Endothelial cell (in vitro differentiated cells): ENCODE measurements at regions not wholly inside any gene's neighbourhood (a gene's known extent, or its start where the extent isn't known, plus 50 kb on each side); places are given as distances from the start of the nearest gene placed in this dataset.

ENCODE experiments used
- DNase-seq: peaks from one replicate; pipeline ENCODE4 v3.0.0; 2021; ENCODE audit warnings: low spot score
- H3K27ac Mint-ChIP-seq: one replicate; pipeline ENCODE4 v1.8.0; 2021; ENCODE audit warnings: mixed read lengths, inconsistent platforms; ENCODE audit not compliant: unreplicated experiment
- H3K27me3 Mint-ChIP-seq: one replicate; pipeline ENCODE4 v1.8.0; 2021; ENCODE audit warnings: mild to moderate bottlenecking, moderate library complexity, mixed read lengths, inconsistent platforms; ENCODE audit not compliant: unreplicated experiment
- H3K36me3 Mint-ChIP-seq: one replicate; pipeline ENCODE4 v1.8.0; 2021; ENCODE audit warnings: mild to moderate bottlenecking, low read depth, mixed read lengths, inconsistent platforms; ENCODE audit not compliant: unreplicated experiment
- H3K4me1 Mint-ChIP-seq: one replicate; pipeline ENCODE4 v1.8.0; 2021; ENCODE audit warnings: mild to moderate bottlenecking, mixed read lengths, inconsistent platforms; ENCODE audit not compliant: unreplicated experiment
- H3K4me3 Mint-ChIP-seq: one replicate; pipeline ENCODE4 v1.8.0; 2021; ENCODE audit warnings: mild to moderate bottlenecking, mixed read lengths, inconsistent platforms; ENCODE audit not compliant: unreplicated experiment
- H3K9me3 Mint-ChIP-seq: one replicate; pipeline ENCODE4 v1.8.0; 2021; ENCODE audit warnings: mixed read lengths, inconsistent platforms; ENCODE audit not compliant: unreplicated experiment
- TF ChIP-seq, protein P1 (sequence below): fragments of 200-600 bp; sonication (generic); IDR thresholded peaks from one replicate; pipeline ENCODE4 v1.5.0; 2021; ENCODE audit warnings: antibody characterized with exemption; ENCODE audit not compliant: unreplicated experiment

DNA sequence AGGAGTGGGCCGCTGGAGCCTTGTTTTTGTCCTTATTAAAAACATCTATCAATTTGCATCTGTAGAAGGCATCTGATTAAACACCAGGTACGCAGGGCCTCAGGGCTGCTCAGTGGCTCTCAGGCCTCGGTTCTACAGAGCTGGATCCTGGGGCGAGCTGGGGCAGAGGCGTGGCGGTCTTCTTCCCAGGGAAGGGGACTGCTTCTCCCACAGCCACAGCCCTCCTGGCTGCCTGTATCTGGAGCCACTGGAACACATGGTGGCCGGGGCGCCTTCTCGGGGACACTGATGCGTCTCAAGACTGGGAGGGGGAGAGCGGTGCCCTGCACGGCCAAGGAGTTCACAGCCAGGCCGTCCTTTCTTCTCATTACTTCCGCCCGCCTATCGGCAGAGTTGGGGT is 1178.2 kb downstream of the BRD1 start:
- DNase-seq: no peak
- no peak overlapping the region for H3K27ac Mint-ChIP-seq
- TF ChIP-seq, protein P1, sequence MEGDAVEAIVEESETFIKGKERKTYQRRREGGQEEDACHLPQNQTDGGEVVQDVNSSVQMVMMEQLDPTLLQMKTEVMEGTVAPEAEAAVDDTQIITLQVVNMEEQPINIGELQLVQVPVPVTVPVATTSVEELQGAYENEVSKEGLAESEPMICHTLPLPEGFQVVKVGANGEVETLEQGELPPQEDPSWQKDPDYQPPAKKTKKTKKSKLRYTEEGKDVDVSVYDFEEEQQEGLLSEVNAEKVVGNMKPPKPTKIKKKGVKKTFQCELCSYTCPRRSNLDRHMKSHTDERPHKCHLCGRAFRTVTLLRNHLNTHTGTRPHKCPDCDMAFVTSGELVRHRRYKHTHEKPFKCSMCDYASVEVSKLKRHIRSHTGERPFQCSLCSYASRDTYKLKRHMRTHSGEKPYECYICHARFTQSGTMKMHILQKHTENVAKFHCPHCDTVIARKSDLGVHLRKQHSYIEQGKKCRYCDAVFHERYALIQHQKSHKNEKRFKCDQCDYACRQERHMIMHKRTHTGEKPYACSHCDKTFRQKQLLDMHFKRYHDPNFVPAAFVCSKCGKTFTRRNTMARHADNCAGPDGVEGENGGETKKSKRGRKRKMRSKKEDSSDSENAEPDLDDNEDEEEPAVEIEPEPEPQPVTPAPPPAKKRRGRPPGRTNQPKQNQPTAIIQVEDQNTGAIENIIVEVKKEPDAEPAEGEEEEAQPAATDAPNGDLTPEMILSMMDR: no peak
- H3K9me3 Mint-ChIP-seq: no peaks in the 10 kb centered on the region
- H3K36me3 Mint-ChIP-seq: no peaks in the 10 kb centered on the region
- H3K4me3 Mint-ChIP-seq: no peak overlapping the region
- no peaks in the 10 kb centered on the region for H3K4me1 Mint-ChIP-seq
- peaks cover 3% of the 10 kb centered on the region for H3K27me3 Mint-ChIP-seq

DNA sequence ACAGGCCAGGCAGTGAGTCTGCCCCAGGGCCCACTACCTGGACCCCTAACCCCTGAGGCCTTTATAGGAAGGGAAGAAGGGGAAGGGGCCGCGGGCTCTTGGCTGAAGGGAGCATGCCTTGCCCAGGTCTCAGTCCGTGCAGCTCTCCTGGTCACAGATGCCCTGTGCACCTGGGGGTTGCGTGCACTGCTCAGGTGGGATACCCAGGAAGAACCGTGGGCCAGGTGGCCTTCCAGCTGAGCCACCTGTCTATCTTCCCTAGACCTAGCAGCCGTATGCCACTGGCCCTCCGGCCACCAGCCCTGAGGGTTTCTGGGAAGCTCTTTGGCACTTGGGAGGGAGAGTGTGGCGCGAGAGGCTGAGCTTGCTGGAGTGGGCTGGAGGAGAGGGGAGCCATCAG is 1178.6 kb downstream of the BRD1 start:
- no peak for DNase-seq
- Mint-ChIP-seq H3K4me1 (no peaks in the 10 kb centered on the region), H3K9me3 (no peaks in the 10 kb centered on the region), H3K36me3 (no peaks in the 10 kb centered on the region), H3K27me3 (peaks cover 3% of the 10 kb centered on the region), H3K27ac (no peak overlapping the region), H3K4me3 (no peak overlapping the region)
- TF ChIP-seq, protein P1: no peak

DNA sequence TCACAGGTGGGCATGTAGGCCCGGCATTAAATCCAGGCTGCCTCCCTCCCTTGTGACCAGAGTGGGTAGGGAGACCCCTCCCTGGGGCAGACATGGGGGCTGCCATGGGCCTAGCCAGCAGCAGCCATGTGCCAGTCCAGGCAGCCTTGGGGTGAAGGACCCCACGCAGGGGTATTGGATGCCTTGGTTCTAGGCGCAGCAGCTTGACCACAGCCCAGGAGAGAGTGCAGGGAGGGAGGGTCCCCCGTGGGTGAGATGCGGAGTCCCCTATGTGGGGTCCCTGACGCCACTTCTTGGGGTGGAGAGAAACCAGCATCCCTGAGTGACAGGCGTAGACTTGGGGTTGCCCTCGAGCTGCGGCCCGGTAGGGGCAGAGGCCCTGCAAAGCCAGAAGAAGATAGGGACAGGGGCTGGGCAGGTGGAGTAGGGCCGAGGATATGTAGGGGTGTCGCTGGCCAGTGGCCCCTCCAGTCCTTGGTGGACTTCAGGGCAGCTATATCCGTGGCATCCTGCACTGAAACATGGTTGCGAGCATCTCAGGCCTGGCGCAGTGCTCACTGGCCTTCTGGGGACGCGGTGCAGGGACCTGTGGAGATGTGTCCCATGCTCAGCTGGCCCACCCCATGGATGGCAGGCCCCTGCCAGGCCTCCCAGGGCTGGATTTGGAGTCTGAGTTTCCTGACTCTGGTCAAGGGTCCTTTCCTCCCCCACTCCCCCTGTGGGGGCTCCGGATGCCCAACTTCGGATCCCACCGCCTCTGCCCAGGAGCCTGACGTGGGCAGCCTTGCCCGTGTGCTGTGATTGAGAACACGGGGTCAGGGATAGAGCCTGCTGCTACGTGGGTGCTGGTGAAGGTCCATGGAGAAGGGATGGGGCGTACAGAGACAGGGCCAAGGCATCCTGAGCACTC is 1179.8 kb downstream of the BRD1 start:
- no peaks in the 10 kb centered on the region for H3K9me3 Mint-ChIP-seq
- DNase-seq: no peak
- H3K4me3 Mint-ChIP-seq: no peak overlapping the region
- TF ChIP-seq, protein P1: no peak
- no peak overlapping the region for H3K27ac Mint-ChIP-seq
- H3K27me3 Mint-ChIP-seq: peaks cover 5% of the 10 kb centered on the region
- no peaks in the 10 kb centered on the region for H3K4me1 Mint-ChIP-seq
- no peaks in the 10 kb centered on the region for H3K36me3 Mint-ChIP-seq

DNA sequence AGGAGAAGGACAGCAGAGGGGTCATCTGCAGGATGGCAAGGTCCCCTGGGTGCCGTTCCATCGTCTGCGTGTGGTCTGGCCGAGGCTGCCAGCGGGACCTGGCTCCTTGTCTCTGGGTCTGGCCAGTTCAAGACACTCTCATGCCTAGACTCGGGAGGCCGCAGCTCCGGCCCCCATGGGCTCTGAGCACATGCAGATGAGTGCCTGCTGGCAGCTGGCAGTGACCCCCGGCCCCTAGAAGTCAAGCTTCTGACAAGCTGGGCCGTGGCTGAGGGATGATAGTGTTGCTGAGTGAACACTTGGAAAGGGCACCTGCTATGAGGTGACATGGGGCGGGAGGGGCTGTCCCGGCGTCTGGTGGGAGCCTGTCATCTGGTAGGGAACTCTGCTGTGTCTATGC is 1180.6 kb downstream of the BRD1 start:
- Mint-ChIP-seq H3K4me3 (no peak overlapping the region), H3K36me3 (no peaks in the 10 kb centered on the region), H3K9me3 (no peaks in the 10 kb centered on the region), H3K27me3 (peaks cover 5% of the 10 kb centered on the region), H3K27ac (no peak overlapping the region), H3K4me1 (no peaks in the 10 kb centered on the region)
- TF ChIP-seq, protein P1: no peak
- no peak for DNase-seq

DNA sequence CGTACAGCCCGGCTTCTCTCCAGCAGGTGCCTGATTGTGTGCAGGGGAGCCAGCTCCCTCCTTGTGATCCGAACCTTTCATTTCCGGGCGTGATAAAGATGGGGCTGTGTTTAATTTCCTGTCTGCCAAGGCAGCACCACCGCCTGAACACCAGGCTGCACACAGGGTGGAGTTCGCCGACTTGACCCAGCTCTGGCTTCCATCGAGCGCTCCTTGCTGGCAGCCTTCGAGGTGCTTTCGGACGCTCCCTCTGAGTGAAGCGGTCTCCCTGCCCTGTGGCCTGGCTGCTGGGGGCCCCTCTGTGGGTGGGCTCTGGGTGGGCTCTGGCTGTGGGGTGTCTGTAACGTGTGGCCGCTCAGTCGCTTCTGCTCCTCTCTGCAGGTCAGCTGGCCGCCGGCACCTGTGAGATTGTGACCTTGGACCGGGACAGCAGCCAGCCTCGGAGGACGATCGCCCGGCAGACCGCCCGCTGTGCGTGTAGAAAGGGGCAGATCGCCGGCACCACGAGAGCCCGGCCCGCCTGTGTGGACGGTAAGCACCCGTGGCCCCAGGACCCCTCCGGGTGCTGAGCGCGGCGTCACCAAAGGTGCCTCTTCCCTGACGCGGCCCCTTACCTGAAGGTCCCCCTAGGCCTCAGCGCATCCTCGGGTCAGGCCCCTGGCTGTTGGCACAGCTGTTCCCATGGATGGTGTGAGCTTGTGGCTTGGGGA is 1181.3 kb downstream of the BRD1 start:
- DNase-seq: no peak
- H3K4me1 Mint-ChIP-seq: no peaks in the 10 kb centered on the region
- no peaks in the 10 kb centered on the region for H3K36me3 Mint-ChIP-seq
- H3K9me3 Mint-ChIP-seq: no peaks in the 10 kb centered on the region
- TF ChIP-seq, protein P1: no peak
- no peak overlapping the region for H3K27ac Mint-ChIP-seq
- H3K27me3 Mint-ChIP-seq: peaks cover 5% of the 10 kb centered on the region
- no peak overlapping the region for H3K4me3 Mint-ChIP-seq
